H1 (cell line): ENCODE measurements at regions not wholly inside any gene's neighbourhood (a gene's known extent, or its start where the extent isn't known, plus 50 kb on each side); places are given as distances from the start of the nearest gene placed in this dataset.
"Not testable (repeated sequence)": the region's sequence is repeated elsewhere in the genome, so short reads cannot be mapped to it uniquely, and the experiment has no call there.

Source experiments
- CTCF ChIA-PET: fragments of 300-600 bp; sonication (Branson Sonifier 250); formaldehyde crosslinking; loops from one replicate; lab custom pipeline; 2021; ENCODE audit not compliant: partially characterized antibody; lab: Charles Lee
- POLR2A ChIA-PET: fragments of 300-600 bp; sonication (Branson Sonifier 250); formaldehyde crosslinking; loops from one replicate; lab custom pipeline; 2021; ENCODE audit warnings: inconsistent platforms; ENCODE audit not compliant: partially characterized antibody; lab: Charles Lee
- DNase-seq, 2 experiments: peaks; one replicate each; pipeline versions ENCODE4 v3.0.0 to v3.0.0-alpha.2; 2010 to 2022; ENCODE audit warnings: low spot score in 2 of 2, low read depth in 1 of 2, mixed read lengths in 1 of 2
- FAIRE-seq: peaks from 2 replicates; lab custom pipeline; 2011; peaks lifted over from hg19 to GRCh38; lab: Jason Lieb, UNC
- H2AFZ ChIP-seq: 2 replicates; pipeline ENCODE4 v1.8.1; 2012; ENCODE audit warnings: low read length, inconsistent platforms
- H2AK5ac ChIP-seq: 2 replicates; pipeline ENCODE4 v1.6.1; 2013; ENCODE audit warnings: low read depth, low read length
- H2BK120ac ChIP-seq: replicated peaks from 2 replicates; pipeline ENCODE3; 2013; ENCODE audit warnings: low read depth, low read length, inconsistent platforms
- H2BK12ac ChIP-seq: 2 replicates; pipeline ENCODE4 v1.6.1; 2013; ENCODE audit warnings: low read depth, low read length
- H2BK15ac ChIP-seq: 2 replicates; pipeline ENCODE4 v1.6.1; 2013; ENCODE audit warnings: low read length
- H2BK20ac ChIP-seq: 2 replicates; pipeline ENCODE4 v1.6.1; 2013; ENCODE audit warnings: low read length
- H2BK5ac ChIP-seq: 2 replicates; pipeline ENCODE4 v1.6.1; 2013; ENCODE audit warnings: low read depth, low read length
- H3K14ac ChIP-seq: 2 replicates; pipeline ENCODE4 v1.6.1; 2013; ENCODE audit warnings: inconsistent platforms; ENCODE audit not compliant: insufficient read length
- H3K18ac ChIP-seq: 2 replicates; pipeline ENCODE4 v1.6.1; 2013; ENCODE audit warnings: low read length; ENCODE audit errors: extremely low read depth
- H3K23ac ChIP-seq: 2 replicates; pipeline ENCODE4 v1.6.1; 2013; ENCODE audit warnings: inconsistent platforms; ENCODE audit not compliant: insufficient read length
- H3K23me2 ChIP-seq: 2 replicates; pipeline ENCODE4 v1.6.1; 2013; ENCODE audit warnings: low read depth, low read length
- H3K27ac ChIP-seq: 2 replicates; pipeline ENCODE4 v1.6.1; 2011; ENCODE audit warnings: low read depth, low read length, inconsistent platforms
- H3K27me3 ChIP-seq, 4 experiments: replicated peaks in 1 of 4; 1 replicate in 1 of 4; 2 replicates in 3 of 4; pipeline versions ENCODE4 v1.6.1 to v1.8.1; 2011 to 2013; ENCODE audit warnings: low read length in 3 of 4, mild to moderate bottlenecking in 3 of 4, inconsistent platforms in 2 of 4, mixed read lengths in 2 of 4, moderate library complexity in 1 of 4; ENCODE audit not compliant: control insufficient read depth in 3 of 4, insufficient read depth in 3 of 4; ENCODE audit errors: extremely low read depth in 1 of 4
- H3K36me3 ChIP-seq, 4 experiments: 2 replicates each; pipeline versions ENCODE4 v1.6.1 to v1.8.1; 2011 to 2013; ENCODE audit warnings: mild to moderate bottlenecking in 4 of 4, low read length in 3 of 4, moderate library complexity in 2 of 4, control low read depth in 1 of 4, inconsistent platforms in 1 of 4; ENCODE audit not compliant: insufficient read depth in 4 of 4, control insufficient read depth in 2 of 4
- H3K4ac ChIP-seq: replicated peaks from 2 replicates; pipeline ENCODE3; 2013; ENCODE audit warnings: low read length, low read depth, mixed read lengths, inconsistent platforms; ENCODE audit not compliant: insufficient read length
- H3K4me1 ChIP-seq, 4 experiments: replicated peaks in 1 of 4; 1 replicate in 1 of 4; 2 replicates in 3 of 4; pipeline versions ENCODE4 v1.6.1 to v1.8.1; 2011 to 2013; ENCODE audit warnings: low read length in 3 of 4, inconsistent platforms in 2 of 4, mixed read lengths in 1 of 4; ENCODE audit not compliant: insufficient read depth in 4 of 4, control insufficient read depth in 3 of 4
- H3K4me2 ChIP-seq, 2 experiments: 2 replicates each; pipeline versions ENCODE4 v1.6.1 to v1.8.1; 2011 to 2013; ENCODE audit warnings: low read depth in 2 of 2, low read length in 2 of 2, control low read depth in 1 of 2, inconsistent platforms in 1 of 2, mild to moderate bottlenecking in 1 of 2; ENCODE audit not compliant: insufficient read depth in 1 of 2
- H3K4me3 ChIP-seq, 4 experiments: fragments of 200-600, 300-600 bp in 1 of 4; sonication (generic), shearing (Covaris generic), sonication (Bioruptor Twin) in 1 of 4; 2 replicates each; pipeline versions ENCODE4 v1.5.1 to v1.8.1; 2011 to 2016; ENCODE audit warnings: low read length in 4 of 4, low read depth in 3 of 4, control low read depth in 2 of 4, inconsistent platforms in 2 of 4, mild to moderate bottlenecking in 2 of 4, mixed read lengths in 1 of 4, moderate library complexity in 1 of 4; ENCODE audit not compliant: insufficient read depth in 2 of 4; ENCODE audit errors: extremely low read depth in 1 of 4
- H3K56ac ChIP-seq: replicated peaks from 2 replicates; pipeline ENCODE3; 2013; ENCODE audit warnings: low read depth, mild to moderate bottlenecking, mixed read lengths, low read length, inconsistent platforms; ENCODE audit not compliant: insufficient read length
- H3K79me1 ChIP-seq: 2 replicates; pipeline ENCODE4 v1.6.1; 2013; ENCODE audit warnings: low read depth, low read length, control low read depth
- H3K79me2 ChIP-seq, 2 experiments: 2 replicates each; pipeline versions ENCODE4 v1.6.1 to v1.8.1; 2012 to 2013; ENCODE audit warnings: low read length in 2 of 2, mild to moderate bottlenecking in 2 of 2, inconsistent platforms in 1 of 2; ENCODE audit not compliant: insufficient read depth in 2 of 2, control insufficient read depth in 1 of 2
- H3K9ac ChIP-seq, 4 experiments: replicated peaks in 1 of 4; 1 replicate in 1 of 4; 2 replicates in 3 of 4; pipeline versions ENCODE4 v1.6.1 to v1.8.1; 2011 to 2013; ENCODE audit warnings: low read depth in 3 of 4, low read length in 3 of 4, control low read depth in 2 of 4, mild to moderate bottlenecking in 2 of 4, moderate library complexity in 2 of 4, inconsistent platforms in 1 of 4; ENCODE audit errors: extremely low read depth in 1 of 4
- H3K9me3 ChIP-seq, 2 experiments: 2 replicates each; pipeline versions ENCODE4 v1.6.1 to v1.8.1; 2012 to 2013; ENCODE audit warnings: mild to moderate bottlenecking in 2 of 2, moderate library complexity in 2 of 2, control low read depth in 1 of 2, inconsistent platforms in 1 of 2, low read depth in 1 of 2, low read length in 1 of 2, mixed read lengths in 1 of 2; ENCODE audit not compliant: insufficient read depth in 2 of 2
- H4K20me1 ChIP-seq, 2 experiments: replicated peaks in 1 of 2; 2 replicates each; pipeline versions ENCODE3 to v1.8.1; 2011 to 2013; ENCODE audit warnings: inconsistent platforms in 2 of 2, low read length in 2 of 2, mild to moderate bottlenecking in 1 of 2; ENCODE audit not compliant: insufficient read depth in 2 of 2, control insufficient read depth in 1 of 2
- H4K5ac ChIP-seq: 2 replicates; pipeline ENCODE4 v1.6.1; 2013; ENCODE audit warnings: low read length, low read depth, mixed read lengths, inconsistent platforms; ENCODE audit not compliant: insufficient read length
- H4K8ac ChIP-seq: 2 replicates; pipeline ENCODE4 v1.8.0; 2013; ENCODE audit warnings: mild to moderate bottlenecking, moderate library complexity, low read length, inconsistent platforms; ENCODE audit not compliant: insufficient read depth; ENCODE audit errors: extremely low read depth
- H4K91ac ChIP-seq: replicated peaks from 2 replicates; pipeline ENCODE3; 2013; ENCODE audit warnings: low read length, mixed read lengths, inconsistent platforms; ENCODE audit not compliant: insufficient read length
- WGBS, 2 experiments: shearing (Covaris generic) in 1 of 2; methylation state at CpG; one replicate each; pipeline versions ENCODE4 v1.1.6 to v1.1.7; 2013 to 2015; ENCODE audit warnings: low lambda C conversion rate in 2 of 2, mixed read lengths in 2 of 2, inconsistent platforms in 1 of 2, low coverage in 1 of 2, missing lambda C conversion rate in 1 of 2; ENCODE audit not compliant: insufficient replicate concordance in 2 of 2, insufficient coverage in 1 of 2, insufficient read length in 1 of 2; ENCODE audit errors: extremely low coverage in 1 of 2, missing lambda C conversion rate in 1 of 2; 5-methylcytosine and 5-hydroxymethylcytosine counted together

GRCh38 chr12:75787146-75787545 is 244.4 kb downstream of the PHLDA1 start:
- H4K20me1 ChIP-seq, H4K8ac ChIP-seq, H3K56ac ChIP-seq, H2BK120ac ChIP-seq, H2BK20ac ChIP-seq, H3K4me3 ChIP-seq, H3K14ac ChIP-seq, H2AK5ac ChIP-seq, H3K36me3 ChIP-seq, H2BK12ac ChIP-seq, H4K5ac ChIP-seq, FAIRE-seq, H3K4me2 ChIP-seq, DNase-seq, H3K9me3 ChIP-seq, H3K4me1 ChIP-seq, H3K9ac ChIP-seq, H3K79me2 ChIP-seq, H3K27me3 ChIP-seq, CTCF ChIA-PET, H4K91ac ChIP-seq, H3K79me1 ChIP-seq, H3K27ac ChIP-seq, H2BK5ac ChIP-seq, POLR2A ChIA-PET, H3K23ac ChIP-seq, H3K18ac ChIP-seq, H2AFZ ChIP-seq, H3K4ac ChIP-seq, H3K23me2 ChIP-seq, H2BK15ac ChIP-seq: not testable (repeated sequence)
- 100% methylated on average over 2 of the region's 2 CpGs; no CpG with 5 or more reads in 1 of the 2 experiments for WGBS, 2 experiments
